ENCODE measurements at regions not wholly inside any gene's neighbourhood (a gene's known extent, or its start where the extent isn't known, plus 50 kb on each side); places are given as distances from the start of the nearest gene placed in this dataset.

DNA sequence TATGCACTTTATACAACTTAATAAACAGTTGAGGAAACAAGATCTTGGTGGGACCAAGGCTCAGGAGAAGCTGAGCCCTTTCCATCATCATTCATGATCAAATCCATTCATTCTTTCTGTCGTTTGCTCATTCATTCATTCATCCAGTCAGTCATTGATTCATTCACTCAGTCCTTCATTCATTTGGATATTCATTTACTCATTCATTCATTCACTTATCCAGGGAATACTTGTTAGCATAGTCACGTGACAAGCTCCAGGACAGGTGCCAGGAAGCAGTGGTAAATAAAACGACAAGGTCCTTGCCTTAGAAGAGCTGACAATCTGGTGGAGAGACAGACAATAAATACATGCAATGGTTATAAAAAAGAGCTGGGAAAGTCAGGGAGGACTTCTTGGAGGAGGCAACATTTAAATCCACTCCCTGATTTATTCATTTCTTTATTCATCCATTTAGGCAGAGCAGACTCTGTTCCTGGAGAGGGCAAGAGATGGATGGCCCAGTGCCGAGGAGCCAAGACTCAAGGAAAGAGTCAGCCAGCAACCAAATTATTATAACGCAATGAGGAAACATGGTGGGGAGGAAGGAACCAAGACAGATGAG is 74.1 kb upstream of the CASZ1 start:
- no peak for TF ChIP-seq CTCF (IDR thresholded peaks at IDR 0.05)
- no peak for TF ChIP-seq POLR2AphosphoS5 (IDR thresholded peaks at IDR 0.05)
- no peak for TF ChIP-seq EP300 (IDR thresholded peaks at IDR 0.05)

All from esophagus muscularis mucosa (tissue), 4 donors.